Activated gamma-delta T cell treated with Interleukin-2 at 50 U/mL for 16 hours (primary cell): ENCODE measurements at regions not wholly inside any gene's neighbourhood (a gene's known extent, or its start where the extent isn't known, plus 50 kb on each side); places are given as distances from the start of the nearest gene placed in this dataset.
"Not testable (repeated sequence)": the region's sequence is repeated elsewhere in the genome, so short reads cannot be mapped to it uniquely, and the experiment has no call there.

ENCODE experiments used
- DNase-seq: peaks from one replicate; pipeline ENCODE4 v3.0.0-alpha.2; 2020

DNA sequence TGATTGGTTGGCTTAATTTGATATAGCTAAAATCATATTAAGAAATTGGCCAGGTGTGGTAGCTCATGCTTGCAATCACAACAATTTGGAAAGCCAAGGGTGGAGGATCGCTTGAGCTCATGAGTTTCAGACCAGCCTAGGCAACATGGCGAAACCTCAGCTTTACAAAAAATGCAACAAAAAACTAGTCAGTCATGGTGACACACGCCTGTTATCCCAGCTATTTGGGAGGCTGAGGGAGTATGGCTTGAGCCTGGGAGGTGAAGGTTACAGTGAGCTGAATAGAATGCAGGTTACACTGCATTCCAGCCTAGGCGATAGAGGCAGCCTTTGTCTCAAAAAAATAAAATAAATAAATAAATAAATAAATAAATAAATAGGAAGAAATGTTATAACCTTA is 1579.6 kb upstream of the SLC10A2 start:
- no peak for DNase-seq

DNA sequence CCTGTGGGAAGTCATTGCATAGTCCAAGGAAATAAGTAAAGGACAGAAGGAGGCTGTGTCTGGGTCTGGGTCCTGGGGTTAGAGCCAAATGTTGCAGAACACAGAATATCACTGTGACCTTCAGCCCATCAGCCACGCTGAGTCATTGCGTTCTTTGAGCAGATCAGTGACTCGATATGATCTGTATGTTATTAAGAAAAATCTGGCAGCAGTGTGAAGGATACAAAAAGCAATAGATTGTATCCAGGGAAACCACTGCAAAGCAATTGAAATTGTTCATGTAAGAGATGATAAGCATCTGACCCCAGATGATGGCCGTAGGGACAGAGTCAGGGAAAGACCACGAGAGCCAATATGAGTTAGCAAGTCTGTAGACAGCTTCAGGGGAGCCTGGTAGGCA is 1575.1 kb upstream of the SLC10A2 start:
- no peak for DNase-seq

DNA sequence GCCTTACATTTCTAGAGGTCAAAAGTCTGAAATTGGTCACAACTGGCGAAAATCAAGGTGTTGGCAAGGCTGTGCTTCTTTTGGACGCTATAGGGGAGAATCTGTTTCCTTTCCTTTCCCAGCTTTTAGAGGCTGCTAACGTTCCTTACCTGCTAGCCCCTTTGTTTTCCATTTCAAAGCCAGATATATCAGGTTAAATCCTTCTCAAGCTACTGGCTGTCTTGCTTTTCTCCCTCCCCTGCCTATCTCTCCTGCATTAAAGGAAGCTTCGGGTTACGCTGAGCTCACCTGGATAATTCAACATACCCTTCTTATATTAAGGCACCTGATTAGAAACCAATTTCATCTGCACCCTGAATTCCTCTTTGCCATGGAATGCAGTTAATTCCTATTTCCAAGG is 1569.7 kb upstream of the SLC10A2 start:
- no peak for DNase-seq

DNA sequence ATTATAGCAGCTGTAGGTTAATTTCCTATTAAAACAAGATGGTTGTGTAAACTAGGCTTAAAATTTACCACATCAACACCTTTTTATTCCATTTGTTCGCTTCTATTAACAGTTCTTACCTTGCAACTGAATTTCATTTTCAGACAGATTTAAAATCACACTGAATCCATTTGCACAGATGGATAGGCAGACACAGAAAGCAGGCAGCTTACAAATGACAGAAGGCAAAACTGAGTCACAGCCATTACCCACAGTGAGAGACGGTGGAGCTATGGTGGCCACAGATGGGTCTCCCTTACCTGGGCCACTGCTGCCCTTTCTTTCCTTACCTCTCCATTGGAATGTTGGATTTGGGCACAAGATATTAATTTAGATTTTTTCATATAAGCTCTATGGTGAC is 1567.8 kb upstream of the SLC10A2 start:
- DNase-seq, result no peak

DNA sequence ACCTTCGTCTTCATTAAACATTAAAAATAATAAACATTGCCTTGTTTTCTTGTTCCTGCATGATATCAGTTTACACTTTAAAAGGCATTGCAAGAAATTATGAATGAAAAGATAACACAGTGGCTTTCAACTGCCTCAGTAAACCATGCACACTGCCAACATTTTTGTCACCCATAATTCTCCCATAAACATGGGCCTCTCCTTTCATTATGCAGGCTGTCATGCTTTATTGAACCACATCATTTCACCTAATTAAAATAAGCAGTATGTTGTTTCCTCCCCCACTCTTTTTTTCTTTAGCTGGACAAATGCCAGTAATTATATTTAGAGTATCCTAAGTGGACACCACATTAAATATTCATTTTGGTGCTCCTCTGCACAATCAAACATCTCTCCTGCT is 1566.5 kb upstream of the SLC10A2 start:
- no peak for DNase-seq

DNA sequence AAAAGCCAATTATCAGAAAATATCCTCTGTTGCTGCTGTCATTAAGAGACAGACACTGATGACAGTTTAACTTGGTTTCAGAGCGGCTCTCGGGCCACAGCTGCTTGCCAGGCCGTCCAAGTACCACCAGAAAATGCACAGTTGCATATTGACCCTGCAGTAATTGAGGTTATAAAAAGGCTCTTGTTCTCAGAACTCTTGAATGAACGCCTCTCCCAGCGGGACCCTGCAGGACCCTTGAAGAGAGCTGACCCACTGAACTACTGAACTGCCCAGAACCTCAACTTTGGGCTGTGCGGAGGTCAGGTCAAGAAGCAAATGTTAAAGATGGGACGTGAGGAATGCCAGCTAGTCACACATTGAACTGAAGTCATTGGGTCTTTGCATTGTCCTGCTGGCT is 1559.0 kb upstream of the SLC10A2 start:
- DNase-seq, result no peak

DNA sequence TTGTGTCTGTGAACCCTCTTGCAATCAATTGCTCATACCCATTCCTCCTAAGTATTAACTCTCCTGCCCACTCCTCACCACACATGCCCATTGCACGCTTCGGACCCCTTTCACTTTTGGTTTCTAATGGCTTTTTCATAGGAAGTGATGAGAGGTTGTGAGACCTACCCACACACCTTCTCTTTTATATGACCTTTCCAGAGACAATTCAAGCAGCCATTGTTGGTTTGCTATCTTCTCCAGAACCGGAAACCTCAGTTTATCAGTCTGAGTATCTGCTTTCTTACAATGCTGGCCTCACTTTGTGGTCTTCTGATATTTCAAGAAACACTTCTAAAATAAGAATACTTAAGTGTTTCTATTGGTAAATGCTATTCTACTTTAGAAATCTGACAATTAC is 1550.8 kb upstream of the SLC10A2 start:
- DNase-seq, result no peak

DNA sequence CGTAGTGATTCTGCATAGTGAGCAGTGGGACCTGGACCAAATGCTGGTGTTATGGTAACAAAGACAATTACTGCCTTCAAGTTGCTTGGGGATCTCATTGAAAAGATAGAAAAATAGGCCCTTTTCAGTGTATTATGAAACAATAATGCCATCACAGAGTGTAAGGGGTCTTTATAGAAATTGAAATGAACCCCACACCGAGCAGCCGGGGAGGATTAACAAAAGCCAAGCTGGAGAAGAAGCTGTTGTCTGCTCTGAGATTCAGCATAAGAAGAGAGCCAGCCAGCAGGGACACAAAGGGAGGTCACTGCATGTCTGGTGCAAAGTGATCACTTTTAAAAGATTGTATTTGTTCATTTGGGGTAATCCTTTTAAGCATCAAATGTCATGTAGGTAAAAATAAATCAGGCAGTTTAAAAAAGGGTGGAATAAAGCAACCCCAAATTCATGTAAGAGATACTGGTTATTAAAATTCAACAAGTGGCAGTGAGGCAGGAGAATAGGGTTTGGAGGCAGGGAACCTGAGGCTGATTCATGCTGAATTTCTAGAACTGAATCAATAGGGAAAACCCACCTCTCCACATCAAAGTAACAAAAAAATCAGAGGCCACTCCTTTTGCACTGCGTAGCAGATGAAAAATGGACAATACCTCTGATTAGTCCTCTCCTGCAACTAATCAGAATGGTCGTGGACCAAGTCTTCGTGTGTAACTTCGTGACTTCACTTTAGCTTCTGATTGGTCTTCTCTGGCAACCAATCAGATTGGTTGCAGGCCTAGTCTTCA is 1548.3 kb upstream of the SLC10A2 start:
- DNase-seq, result no peak

DNA sequence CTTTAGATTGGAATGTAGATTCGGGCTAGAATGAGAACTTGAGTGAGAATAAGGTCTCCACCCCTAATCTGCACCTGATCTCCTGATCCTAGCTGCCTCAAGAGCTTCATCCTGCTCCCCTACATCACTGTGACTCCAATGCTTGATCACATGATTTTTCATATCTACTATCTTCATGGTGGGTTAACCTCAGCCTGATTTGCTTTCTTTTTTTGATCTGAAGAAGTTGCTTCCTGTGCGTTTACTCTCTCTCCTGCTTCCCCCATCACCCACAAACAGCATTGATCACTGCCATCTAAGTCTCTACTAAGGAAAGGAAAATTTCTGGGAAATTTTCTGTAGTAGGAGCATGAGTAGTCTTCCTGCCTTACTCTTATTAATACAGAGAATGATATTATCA is 1542.1 kb upstream of the SLC10A2 start:
- DNase-seq, result no peak

DNA sequence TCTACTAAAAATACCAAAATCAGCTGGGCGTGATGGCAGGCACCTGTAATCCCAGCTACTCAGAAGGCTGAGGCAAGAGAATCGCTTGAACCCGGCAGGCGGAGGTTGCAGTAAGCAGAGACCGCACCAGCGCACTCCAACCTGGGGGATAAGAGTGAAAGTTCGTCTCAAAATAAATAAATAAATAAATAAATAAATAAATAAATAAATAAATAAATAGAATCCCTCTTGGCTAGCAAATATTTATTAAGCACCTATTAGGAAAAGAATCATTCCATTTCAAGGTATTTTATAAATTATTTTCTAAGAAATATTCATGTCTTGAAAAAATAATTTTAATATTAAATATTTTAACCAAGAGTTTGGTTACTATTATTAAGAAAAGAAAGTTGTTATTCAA is 1539.2 kb upstream of the SLC10A2 start:
- DNase-seq, result not testable (repeated sequence)

DNA sequence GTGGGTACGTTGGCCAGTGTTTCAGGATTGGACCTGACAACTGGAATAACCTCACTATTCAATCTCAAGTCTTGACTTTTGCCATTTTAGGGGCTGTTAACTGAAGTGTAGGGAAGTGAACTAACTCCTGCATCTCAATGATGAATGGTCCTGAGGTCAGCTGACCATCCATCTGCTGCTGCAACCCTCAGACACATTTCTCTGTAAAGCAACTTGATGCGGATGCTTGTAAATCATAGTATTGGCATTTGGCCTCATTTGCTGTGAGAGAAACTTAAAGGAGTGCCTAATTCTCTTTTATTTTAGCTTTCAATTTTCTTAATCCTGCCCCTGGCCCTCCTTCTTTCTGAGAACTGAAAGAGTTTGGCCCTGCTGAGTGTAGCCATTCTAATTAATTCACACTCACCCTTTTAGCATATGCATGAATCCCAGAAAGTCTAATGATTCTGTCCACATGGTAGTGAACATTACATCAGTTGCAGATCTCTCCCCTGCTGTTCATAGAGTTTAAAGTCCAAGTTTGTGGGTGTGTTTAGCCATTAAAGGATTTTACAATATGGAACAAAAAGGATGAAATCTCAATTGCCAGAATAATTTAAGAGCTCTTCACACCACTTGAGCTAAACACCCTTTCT is 1531.4 kb upstream of the SLC10A2 start:
- no peak for DNase-seq

DNA sequence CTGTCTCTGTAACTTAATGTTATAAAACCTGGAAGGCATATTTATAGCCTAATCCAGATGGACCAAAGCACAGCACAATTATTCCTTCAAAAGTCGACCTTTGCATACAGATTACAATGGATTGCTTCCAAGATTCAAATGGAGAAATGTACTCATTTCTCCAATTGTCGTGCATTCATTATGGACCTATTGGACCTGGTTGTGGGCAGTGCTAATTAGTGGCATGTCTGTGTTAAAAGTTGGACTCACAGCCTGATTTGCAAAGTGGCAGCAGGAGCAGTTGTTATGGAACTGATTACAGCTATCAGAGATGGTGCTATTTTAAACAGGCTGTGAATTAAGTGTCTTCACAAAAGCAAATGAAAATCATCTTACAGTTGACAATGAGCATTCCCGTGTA is 1529.3 kb upstream of the SLC10A2 start:
- DNase-seq, result no peak

DNA sequence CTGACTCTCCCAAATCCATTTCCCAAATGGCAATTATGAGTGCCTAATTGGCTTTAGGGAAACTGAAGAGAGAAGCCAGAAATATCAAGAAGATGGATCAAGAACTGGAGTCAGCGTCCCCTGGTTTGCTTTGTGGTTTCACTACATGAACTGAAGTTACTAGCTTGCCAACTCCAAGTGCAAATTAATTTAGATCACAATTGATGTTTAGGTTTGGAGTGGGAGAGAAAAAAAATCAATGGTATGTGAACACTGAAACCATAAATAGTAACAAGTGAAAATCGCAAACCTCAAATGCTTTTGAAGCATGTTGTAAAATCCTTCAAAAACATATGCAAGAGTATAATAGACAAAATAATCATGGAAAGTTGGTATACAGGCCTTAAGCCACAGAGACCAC is 1528.6 kb upstream of the SLC10A2 start:
- DNase-seq, result no peak

DNA sequence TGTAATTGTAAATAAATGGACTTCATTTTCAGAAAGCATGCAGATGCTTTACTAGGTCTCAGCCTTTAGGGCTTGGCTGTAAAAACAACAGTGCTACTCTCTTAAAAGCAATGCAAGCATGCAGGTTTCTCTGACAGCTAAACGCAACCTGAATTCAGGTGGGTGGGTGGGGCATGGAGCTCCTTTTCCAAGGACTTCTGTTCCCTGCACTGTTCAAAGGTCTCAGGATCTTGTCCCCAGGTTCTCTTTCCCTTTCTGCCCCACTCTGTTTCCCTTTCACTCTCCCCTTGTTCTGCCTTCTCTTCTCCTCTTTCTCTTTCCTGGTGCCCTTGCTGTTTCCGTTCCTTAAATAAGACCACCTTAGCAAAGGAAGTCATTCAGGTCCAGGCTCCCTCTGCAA is 1527.5 kb upstream of the SLC10A2 start:
- DNase-seq, result no peak

DNA sequence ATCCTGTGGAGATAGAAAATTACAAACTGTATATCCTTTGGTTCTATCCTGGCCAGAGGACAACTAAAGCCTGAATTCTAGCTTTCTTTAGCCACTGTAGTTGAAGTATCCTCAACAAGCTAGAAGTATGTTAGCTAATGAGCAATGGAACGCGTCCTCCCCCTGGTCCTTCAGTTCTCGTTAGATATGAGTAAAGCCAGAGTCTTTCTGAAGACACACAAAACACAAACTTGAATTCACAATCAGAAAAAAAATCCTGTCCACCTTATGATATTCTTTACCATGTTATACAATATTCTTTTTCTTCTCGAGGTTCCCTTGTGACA is 1527.0 kb upstream of the SLC10A2 start:
- DNase-seq, result no peak

DNA sequence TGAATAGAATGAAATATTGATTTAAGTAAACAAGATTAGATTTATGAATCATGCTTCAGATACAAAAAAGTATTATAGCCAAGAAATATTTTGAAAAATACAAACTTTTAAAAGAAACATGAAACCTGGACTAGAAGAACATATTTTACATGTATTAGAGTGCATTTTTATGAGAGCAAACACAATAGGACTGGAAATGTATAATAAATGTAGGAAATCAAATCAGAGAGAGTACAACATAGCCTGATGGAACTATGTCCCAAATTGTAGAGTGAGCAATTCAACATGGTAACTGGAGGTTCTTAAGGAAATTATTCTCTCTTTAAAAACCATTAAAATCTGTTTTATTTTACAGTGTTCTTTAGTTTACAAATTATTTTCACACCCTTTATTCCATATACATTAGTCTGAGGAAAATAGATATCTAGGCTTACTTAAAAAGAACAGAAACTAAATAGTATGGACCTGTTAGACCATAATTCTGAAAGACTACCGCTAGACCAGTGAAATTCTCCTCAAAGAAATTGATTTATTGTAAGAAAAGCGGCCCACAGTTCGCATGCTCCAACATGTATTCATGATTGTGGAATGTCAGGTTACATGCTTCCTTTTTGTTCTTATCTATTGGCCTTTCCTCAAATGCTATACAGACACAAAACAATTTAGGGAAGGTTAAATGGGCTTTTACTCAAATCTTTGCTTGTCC is 1526.5 kb upstream of the SLC10A2 start:
- no peak for DNase-seq

DNA sequence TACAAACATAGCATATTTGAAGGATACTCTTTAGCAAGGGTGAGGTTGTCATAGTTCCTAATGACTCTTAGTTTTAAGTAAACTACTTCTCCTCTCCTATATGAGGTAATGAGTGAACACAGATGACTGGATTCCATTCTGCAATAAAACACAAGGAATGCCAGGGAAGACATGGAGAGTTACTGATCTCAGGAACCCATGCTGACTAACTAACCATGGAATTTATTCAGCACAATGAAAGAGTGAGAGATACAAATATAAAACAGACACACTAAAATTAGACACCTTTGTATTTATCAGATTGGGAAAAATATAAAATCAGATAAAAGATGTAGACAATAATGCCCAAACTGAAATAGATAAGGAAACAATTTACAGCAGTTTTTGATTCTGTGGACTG is 1525.9 kb upstream of the SLC10A2 start:
- DNase-seq, result no peak

DNA sequence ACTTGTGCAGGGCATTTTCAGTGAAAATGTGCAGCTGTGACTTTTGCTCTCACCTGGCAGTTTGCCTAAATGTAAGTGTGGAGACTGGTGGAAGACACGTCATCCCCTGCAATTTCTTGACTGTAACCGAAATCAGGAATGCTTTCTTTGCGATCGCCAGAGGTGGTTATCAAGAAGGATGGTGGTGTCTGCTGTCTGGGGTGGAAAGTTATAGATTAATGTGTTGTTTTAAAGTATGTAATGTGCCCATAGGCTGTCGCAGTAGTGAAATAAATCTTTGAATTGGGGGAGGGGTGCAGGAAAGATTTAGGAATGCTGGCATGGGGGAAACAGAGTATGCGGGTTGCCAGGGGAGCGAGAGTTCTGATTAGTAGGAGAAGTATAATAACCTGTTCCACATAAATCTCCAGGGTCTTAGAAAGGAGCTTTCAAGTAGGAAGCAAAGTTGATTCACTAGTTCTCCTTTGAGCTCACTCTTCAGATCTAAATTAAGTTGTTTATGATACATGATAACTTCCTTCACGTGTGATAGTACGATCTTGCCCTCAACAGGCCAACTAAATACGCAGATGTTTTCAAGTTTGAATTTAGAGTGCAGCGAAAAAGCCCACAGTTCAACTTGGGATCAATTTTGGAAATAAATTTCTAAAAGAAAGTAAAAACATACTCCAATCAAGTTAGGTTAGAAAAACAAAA is 1520.0 kb upstream of the SLC10A2 start:
- DNase-seq, result no peak

DNA sequence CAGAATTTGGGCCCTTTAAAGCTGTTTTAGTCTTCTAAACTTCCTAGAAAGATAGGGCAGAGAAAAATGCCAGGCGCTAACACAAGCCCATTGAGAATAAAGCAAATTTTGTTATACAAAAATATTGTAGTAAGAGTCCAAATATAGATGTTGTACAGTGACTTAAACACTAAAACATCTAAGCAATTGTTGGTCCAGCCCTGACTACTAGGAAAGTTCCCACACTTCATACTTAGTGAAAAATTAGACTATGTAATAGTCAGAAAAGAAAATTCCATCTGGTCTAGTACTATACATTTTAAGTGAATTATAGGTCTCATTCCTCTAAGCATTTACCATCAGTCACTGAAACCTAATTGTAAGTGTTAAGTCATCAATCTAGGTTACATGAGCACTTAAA is 1518.3 kb upstream of the SLC10A2 start:
- DNase-seq, result no peak

DNA sequence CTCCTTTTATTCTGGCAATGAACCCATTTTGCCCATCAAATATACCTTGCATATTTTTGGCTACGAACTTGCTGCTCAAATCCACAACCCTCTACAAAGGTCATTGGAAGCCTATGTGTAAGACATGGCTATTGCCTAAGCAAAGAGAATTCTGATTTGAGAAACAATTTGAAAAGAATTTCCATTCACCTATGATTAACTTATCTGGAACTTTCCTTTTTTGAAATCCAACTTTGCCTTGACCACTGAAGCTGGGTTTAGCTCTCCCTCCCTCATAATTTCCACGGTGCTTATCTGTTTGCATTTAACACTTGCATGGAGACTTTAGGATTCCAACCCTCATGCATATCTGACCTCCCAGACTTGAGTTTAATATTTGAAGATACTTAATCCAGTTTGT is 1514.7 kb upstream of the SLC10A2 start:
- no peak for DNase-seq

DNA sequence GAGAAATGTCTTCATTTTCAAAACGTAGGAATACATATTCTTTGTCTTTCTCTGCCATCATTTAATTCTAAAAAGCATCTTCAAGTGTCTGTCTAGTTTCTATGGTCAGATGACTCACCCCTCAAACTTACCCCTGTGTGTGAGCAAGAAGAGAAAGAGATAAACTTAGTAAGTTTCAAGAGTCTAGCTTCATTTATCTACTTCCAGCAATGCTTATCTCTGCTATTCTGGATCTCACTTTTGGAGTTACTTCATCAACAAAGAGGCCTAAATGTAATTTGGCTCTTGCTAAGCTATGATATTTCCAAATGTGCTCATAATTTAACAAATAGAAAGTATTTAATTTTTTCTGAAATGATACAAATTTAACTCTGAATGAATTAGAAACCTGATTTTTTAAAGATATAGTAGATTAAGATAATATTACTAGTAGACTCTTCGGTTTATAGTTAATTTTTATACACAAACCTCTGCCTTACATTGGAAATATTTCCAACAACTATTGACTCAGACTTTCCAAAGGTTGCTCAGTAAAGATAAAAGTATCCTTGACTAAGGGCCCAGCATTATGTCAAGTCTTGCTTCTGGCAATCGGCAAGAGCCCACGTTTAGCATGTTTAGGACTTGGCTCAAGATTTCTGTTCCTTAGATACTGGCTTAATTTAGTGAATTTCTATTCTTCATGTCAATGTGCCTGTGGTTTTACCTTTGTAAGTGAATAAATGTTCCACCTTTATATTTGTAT is 1511.0 kb upstream of the SLC10A2 start:
- no peak for DNase-seq

DNA sequence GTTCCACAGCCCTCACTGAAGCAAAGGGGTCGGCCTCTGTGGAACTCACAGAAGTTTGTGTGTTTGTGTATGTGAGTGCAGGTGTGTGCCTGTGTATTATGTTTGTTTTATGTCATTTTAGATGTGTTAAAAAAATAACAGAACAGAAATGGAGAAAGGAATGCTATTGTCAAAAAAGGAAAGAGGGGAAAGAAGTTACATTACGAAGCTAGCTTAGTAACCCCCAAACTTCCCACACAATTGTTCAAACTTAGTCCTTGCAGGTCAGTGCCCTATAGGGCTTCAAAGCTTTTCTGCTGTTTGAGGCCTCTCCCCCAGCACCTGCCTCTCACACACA is 1505.6 kb upstream of the SLC10A2 start:
- no peak for DNase-seq
